ENCODE measurements at regions not wholly inside any gene's neighbourhood (a gene's known extent, or its start where the extent isn't known, plus 50 kb on each side); places are given as distances from the start of the nearest gene placed in this dataset.

DNA sequence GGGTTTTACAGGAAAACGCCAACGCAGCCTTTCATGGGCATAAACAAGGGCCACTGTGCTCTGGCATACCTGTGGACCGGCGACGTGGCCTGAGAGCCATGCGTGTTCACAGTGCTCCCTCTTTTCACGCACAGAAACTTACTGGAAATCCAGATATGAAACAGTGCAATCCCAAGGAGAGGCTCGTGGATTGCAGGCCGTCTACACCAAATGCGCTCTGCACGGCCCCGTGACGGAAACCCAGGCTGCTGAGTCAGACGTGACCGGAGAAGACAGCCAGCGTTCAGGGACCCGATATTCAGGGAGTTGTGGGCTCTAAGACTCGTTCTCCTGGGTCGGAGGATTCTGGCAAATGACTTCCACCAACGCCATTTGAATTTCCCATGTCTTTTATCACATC lies 129.2 kb downstream of the FOXL1 start:
- TF ChIP-seq POLR2A (IDR thresholded peaks at IDR 0.05; ENCODE audit: low read length) (no peak), GATA1 (IDR thresholded peaks at IDR 0.05; ENCODE audit: low read depth, low read length) (no peak)
- DNase-seq = no peak

DNA sequence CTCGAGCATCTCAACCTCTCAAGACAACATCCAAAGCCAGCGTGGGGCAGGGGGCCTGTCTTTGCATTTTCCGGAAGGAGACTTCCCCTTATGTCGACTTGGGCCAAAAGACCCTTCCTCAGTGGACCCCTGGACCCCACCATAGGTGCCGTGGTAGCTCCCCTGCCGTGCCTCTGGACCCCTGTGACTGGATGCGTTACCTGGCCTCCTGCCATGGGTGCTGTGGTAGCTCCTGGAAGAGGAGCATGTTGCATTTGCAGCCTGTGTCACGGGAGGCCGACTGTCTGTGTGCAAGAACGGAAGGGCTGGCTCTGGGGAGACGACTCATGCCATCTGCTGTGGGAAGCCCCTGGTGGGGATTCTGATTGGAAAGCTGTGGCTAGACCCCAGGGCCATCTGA lies 130.1 kb downstream of the FOXL1 start:
- TF ChIP-seq GATA1 (IDR thresholded peaks at IDR 0.05; ENCODE audit: low read depth, low read length) = no peak
- TF ChIP-seq POLR2A (IDR thresholded peaks at IDR 0.05; ENCODE audit: low read length) = no peak
- no peak for DNase-seq

DNA sequence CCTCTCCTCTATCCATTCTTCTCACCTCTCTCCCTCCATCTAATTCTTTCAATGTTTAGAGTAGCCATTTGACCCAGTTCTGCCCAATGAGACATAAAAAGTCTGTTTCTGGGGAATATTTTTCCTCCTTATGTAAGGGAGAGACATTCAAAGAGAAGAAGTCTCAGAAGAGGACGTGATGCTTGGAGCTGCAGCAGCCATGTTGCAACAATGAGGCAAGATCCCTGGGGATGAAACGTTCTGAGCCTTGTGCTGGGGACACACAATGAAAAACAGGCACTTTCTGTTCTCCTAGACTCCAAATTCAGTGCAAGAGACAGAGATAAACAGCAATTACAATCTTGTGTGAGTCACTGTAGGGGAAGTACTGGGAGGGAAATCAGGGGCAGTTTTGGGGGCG lies 130.8 kb downstream of the FOXL1 start:
- DNase-seq = no peak
- no peak for TF ChIP-seq POLR2A (IDR thresholded peaks at IDR 0.05; ENCODE audit: low read length)
- TF ChIP-seq GATA1 (IDR thresholded peaks at IDR 0.05; ENCODE audit: low read depth, low read length) = no peak

DNA sequence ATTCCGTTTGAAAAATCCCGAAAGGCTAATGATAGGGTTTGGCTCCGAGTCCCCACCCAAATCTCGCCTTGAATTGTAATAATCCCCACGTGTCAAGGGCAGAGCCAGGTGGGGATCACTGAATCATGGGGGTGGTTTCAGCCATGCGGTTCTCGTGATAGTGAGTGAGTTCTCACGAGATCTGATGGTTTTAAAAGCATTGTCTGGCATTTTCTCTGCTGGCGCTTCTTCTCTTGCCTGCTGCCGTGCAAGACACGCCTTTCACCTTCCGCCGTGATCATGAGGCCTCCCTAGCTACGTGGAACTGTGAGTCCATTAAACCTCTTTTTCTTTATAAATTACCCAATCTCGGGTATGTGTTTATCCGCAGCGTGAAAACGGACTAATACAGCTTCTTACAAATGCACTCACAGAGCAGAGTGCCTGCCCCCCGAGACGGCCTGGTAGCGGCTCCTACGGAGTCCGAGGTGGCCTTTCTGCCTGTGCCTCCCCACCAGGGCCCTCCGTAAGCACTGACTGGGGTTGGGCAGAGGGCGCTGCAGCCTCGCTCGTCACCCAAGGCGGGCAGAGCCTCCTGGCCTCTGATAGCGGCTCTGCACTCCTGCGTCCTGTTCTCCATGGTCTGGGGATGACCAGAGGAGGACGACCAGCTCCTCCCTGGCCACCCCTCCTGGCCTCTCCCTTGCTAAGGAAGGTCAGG lies 131.7 kb downstream of the FOXL1 start:
- no peak for DNase-seq

DNA sequence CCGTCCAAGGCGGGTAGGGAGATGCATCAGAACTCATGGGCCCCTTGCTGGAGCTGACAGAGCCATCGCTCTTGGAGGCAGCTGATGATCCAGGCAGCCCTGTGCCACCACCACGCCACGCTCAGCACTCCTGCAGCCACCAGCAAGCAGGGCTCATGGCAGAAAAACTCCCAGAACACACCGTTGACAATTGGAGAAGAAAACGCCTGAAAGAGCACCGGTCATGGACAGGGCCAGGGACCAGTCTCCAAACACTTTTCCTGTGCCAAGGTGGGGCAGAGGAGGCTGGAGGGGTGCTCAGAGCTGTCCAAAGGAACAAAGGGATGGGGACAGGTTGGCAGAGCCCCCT lies 132.2 kb downstream of the FOXL1 start:
- TF ChIP-seq GATA1 (IDR thresholded peaks at IDR 0.05; ENCODE audit: low read depth, low read length) (no peak), POLR2A (IDR thresholded peaks at IDR 0.05; ENCODE audit: low read length) (no peak)
- DNase-seq = no peak

More for the DNA sequence above, 131.7 kb downstream of the FOXL1 start:
- TF ChIP-seq POLR2A (IDR thresholded peaks at IDR 0.05; ENCODE audit: low read length) (no peak), GATA1 (IDR thresholded peaks at IDR 0.05; ENCODE audit: low read depth, low read length) (no peak)

DNA sequence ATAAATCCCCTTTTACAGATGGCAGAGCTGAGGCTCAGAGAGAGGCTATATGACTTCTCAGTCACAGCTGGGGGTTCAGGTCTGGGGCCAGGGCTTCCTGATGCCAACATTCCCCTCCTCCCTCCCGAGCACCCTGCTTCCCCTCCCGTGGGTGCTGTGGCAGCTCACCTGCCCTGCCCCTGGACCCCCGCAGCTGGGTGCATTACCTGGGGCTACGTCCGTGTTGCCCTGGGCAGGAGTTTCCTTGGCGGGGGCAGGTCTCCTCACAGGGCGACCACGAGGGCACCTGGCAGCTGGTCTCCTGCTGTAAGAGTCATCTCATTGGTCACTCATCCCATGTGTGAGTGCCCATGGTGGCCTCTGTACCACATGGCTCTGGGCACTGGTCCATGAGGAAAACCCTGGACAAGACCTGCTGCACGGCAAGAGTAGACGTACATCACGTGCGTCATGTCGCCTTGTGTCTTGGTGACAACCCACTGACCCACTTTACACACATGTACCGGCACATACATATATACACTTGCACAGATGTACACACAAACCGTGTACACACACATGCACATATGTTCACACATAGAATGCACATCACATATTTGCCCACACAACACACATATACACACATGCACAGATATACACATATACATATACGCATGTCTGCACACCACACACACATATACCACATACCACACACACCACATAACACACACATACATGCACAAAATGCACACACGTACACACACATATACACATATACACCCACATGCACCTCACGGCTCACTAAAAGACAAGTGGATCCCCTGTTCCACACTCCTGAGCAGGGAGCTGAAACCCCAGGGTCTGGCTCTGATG lies 134.0 kb downstream of the FOXL1 start:
- TF ChIP-seq POLR2A (IDR thresholded peaks at IDR 0.05; ENCODE audit: low read length) (no peak), GATA1 (IDR thresholded peaks at IDR 0.05; ENCODE audit: low read depth, low read length) (no peak)
- no peak for DNase-seq

DNA sequence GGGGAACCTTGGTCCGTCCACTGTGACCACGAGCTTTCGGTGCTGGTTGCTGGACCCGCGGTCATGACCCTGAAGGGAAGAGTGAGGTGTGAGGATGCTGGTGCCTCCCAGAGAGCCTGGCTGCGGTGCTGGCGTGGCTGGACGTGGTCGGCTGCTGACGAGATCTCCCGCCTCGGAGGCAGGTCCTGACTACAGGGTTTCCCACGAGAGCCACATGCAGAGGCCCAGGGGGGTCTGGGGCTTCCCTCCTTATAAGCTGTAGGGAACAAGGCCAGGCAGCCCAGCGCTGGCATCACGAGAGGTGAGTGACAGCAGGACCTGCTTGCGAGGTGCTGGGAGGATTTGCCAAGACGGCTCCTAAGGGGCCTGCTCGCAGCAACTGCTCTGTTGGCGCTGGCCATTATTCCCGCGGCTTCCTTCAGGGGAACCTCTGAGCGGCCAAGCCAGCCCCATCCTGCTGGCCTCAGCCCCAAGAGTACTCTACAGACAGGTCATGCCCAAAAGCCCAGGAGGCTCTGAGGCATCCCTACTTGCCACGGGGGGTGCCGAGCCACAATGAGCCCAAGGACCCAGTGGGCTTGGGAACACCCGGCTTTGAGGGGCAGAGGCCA lies 134.8 kb downstream of the FOXL1 start:
- TF ChIP-seq GATA1 (IDR thresholded peaks at IDR 0.05; ENCODE audit: low read depth, low read length) (no peak), POLR2A (IDR thresholded peaks at IDR 0.05; ENCODE audit: low read length) (no peak)

DNA sequence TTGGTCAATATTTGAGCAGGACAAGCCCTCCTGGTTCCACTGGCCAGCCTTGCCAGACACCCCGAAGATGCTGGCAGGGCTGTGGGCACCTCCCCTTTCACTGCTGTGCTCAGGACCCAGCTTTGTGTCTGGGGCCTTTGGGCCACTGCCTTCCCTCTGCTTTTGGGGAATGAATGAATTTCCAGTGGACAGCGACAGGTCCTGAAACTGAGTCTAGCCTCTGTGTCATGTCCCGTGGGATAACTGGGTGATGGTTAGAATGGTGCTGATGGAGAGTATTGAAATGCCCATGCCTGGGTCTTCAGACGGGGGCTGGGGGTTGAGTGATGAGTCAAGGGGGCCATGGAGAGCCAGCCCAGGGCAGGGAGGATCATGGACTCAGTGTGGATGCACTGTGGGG lies 135.8 kb downstream of the FOXL1 start:
- no peak for TF ChIP-seq GATA1 (IDR thresholded peaks at IDR 0.05; ENCODE audit: low read depth, low read length)
- no peak for DNase-seq

More for the DNA sequence above, 134.8 kb downstream of the FOXL1 start:
- DNase-seq = no peak

DNA sequence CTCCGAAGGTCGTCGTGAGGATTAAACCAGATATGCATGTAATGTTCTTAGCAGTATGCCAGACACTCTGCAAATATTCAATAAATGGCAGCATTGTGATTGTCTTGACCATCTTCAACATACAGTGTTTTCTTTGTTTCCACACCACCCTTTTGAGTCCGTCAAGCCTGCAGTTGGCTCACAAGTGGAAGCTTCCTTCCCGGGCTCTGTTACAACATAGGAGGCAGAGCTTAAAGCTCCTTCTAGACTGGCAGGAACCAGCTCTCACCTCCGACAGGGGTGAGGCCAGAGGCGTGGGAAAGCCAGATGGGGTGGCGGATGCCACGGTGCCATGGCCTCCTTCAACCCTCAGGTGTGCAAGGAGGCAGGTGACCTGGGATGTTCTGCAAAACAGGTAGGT lies 138.3 kb downstream of the FOXL1 start:
- no peak for DNase-seq
- TF ChIP-seq GATA1 (IDR thresholded peaks at IDR 0.05; ENCODE audit: low read depth, low read length) = no peak
- no peak for TF ChIP-seq POLR2A (IDR thresholded peaks at IDR 0.05; ENCODE audit: low read length)

DNA sequence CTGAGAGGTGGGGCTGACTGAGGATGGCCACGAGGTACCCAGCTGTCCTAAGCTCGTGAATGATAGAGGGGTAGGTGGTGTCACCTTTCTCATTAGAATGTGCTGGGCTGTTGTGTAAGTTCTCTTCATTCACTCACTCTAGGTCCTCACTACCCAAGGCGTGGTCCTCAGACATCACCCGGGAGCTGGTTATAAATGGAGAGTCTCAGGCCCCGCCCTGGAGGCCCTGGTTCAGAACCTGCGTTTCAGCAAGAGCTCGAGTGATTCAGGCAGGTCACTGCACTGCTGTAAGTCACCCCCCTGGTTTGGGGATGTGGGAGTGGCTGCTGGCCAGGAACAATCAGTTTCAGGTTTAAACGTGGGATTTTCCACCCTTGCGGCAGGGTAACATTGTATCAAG lies 139.8 kb downstream of the FOXL1 start:
- no peak for DNase-seq
- TF ChIP-seq GATA1 (IDR thresholded peaks at IDR 0.05; ENCODE audit: low read depth, low read length) = no peak
- no peak for TF ChIP-seq POLR2A (IDR thresholded peaks at IDR 0.05; ENCODE audit: low read length)

DNA sequence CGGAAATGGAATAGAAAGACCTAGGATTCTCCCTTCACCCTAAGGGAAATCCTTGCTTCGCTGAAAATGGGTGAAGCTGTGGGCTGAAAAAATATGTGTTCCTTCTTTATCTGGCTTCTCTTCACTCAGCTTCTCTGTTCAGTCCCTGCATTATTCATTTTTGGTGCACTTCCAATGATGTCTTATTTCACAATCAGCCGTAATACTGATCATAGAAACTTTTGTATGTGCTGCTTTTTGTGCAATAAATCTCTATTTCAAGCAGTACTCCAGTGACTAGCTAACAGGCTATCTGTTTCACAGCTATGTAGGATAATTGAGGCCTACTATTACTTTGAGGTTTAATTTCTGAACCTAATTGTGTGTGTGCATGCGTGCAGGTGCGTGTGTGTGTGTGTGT lies 144.6 kb downstream of the FOXL1 start:
- no peak for TF ChIP-seq POLR2A (IDR thresholded peaks at IDR 0.05; ENCODE audit: low read length)
- TF ChIP-seq GATA1 (IDR thresholded peaks at IDR 0.05; ENCODE audit: low read depth, low read length) = no peak
- DNase-seq = no peak

DNA sequence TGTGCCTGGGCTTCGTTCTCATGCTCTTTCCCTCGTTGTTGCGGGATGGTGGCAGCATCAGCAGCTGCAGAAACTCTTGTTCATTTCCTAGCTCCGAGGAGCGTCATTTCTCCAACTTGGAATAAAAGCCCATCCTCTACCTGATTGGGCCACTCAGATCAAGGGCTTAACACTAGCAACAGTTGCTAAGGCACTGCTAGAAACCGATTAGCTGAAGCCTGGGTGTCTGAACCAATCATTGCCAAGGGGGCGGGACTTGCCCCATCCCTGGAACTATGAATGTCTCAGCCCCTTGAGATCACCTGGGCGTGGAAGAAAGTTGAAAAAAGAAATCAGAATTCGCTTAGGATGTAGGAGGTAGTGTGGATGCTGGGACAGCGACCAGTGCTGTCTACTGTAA lies 145.3 kb downstream of the FOXL1 start:
- TF ChIP-seq GATA1 (IDR thresholded peaks at IDR 0.05; ENCODE audit: low read depth, low read length) (no peak), POLR2A (IDR thresholded peaks at IDR 0.05; ENCODE audit: low read length) (no peak)
- no peak for DNase-seq

DNA sequence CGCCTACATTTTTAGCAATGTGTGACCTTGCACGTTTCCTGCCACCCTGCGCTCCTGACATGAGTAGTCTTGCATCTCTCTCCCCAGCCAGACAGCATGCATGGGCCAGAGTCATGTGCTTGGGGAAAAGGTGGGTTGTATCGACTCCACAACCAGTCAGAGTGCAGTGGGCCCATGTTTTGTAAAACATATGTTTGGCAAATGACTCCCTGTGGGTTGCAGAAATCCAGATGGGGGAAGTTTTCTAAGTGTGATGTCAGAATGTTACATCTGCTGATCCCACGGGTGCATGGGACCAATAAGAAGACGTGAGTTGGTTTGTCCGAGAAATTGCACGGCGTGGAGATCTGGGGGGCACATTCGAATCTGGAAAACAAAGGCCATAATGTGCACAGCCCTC lies 147.1 kb downstream of the FOXL1 start:
- no peak for DNase-seq
- TF ChIP-seq GATA1 (IDR thresholded peaks at IDR 0.05; ENCODE audit: low read depth, low read length) (no peak), POLR2A (IDR thresholded peaks at IDR 0.05; ENCODE audit: low read length) (no peak)

DNA sequence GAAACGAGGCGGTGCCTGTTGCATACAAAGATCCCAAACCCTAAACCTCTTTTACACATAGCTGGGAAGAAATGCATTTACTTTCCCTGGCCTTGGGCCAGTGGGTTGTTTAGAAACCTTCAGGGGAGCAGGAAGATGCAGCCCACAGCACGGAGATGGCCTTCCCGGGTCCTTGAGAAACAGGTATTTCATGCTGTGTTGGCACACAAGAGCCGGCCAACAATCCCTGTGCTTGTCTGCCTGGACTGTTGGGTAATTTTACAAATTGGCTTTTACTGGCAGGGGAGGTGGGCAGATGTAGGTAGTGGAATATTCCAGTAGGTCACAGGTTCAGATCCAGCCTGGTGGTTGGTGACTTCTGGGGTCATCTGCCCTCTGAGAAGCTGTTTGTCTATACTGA lies 148.0 kb downstream of the FOXL1 start:
- no peak for DNase-seq
- TF ChIP-seq GATA1 (IDR thresholded peaks at IDR 0.05; ENCODE audit: low read depth, low read length) = no peak
- no peak for TF ChIP-seq POLR2A (IDR thresholded peaks at IDR 0.05; ENCODE audit: low read length)

DNA sequence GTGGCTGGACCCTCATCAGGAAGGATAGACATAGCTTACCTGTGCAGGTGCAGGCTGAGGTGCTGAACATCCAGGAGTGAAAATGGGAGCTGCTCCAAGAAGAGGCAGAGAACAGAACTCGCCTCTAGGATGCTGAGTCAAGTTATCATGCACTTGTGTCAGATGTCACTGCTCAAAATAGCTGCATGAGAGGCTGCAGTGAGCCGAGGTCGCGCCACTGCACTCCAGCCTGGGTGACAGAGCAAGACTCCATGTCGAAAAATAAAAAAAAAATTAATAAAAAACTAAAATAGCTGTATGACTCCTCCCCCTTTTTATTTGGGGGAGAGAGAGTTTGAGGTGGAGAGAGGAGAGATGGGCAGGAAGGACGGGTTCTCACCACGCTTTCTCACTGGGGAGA lies 148.8 kb downstream of the FOXL1 start:
- TF ChIP-seq GATA1 (IDR thresholded peaks at IDR 0.05; ENCODE audit: low read depth, low read length) = no peak
- no peak for TF ChIP-seq POLR2A (IDR thresholded peaks at IDR 0.05; ENCODE audit: low read length)
- no peak for DNase-seq

Data from erythroblast (primary cell).